ENCODE measurements at regions not wholly inside any gene's neighbourhood (a gene's known extent, or its start where the extent isn't known, plus 50 kb on each side); places are given as distances from the start of the nearest gene placed in this dataset.
A peak's percentile ranks its signal among the peaks of the same experiment; 100 is the strongest.

GRCh38 chr21:28561772-28562171 lies 430.9 kb downstream of the LTN1 start:
- no peak overlapping the region for H3K4me3 ChIP-seq
- no peak for TF ChIP-seq Cebpa-rat (IDR thresholded peaks at IDR 0.05)
- no peak overlapping the region for H3K9ac ChIP-seq
- H4K20me1 ChIP-seq, result no peaks in the 10 kb centered on the region
- no peak overlapping the region for H3K27ac ChIP-seq
- peaks cover 24% of the 10 kb centered on the region for H3K4me1 ChIP-seq
- H3K4me2 ChIP-seq, result peak overlapping the region; percentile 49
- H3K9me3 ChIP-seq, result peaks cover 36% of the 10 kb centered on the region
- H3K27me3 ChIP-seq, result no peaks in the 10 kb centered on the region
- H3K36me3 ChIP-seq, result no peaks in the 10 kb centered on the region

- Histone ChIP-seq H4K20me1 (no peaks in the 10 kb centered on the region), H3K9me3 (peaks cover 20% of the 10 kb centered on the region), H3K27me3 (no peaks in the 10 kb centered on the region), H3K4me1 (peaks cover 7% of the 10 kb centered on the region; the same call in 1 of the 2 replicates), H3K4me2 (no peak overlapping the region), H3K27ac (no peak overlapping the region), H3K9ac (no peak overlapping the region), H3K4me3 (no peak overlapping the region), H3K36me3 (no peaks in the 10 kb centered on the region)
- no peak for TF ChIP-seq Cebpa-rat (IDR thresholded peaks at IDR 0.05)
Observed at GRCh38 chr21:28554660-28555475, 437.8 kb downstream of the LTN1 start.

- H3K27ac ChIP-seq, result no peak overlapping the region
- H3K27me3 ChIP-seq, result no peaks in the 10 kb centered on the region
- peaks cover 7% of the 10 kb centered on the region; the same call in 1 of the 2 replicates for H3K4me1 ChIP-seq
- no peak for TF ChIP-seq Cebpa-rat (IDR thresholded peaks at IDR 0.05)
- 0 out of 2 replicates have a peak, but pooled peaks cover under 1% of the 10 kb centered on the region for H3K9me3 ChIP-seq
- no peaks in the 10 kb centered on the region for H4K20me1 ChIP-seq
- H3K4me2 ChIP-seq, result peak overlapping the region; percentile 31; the same call in 1 of the 2 replicates
- no peak overlapping the region for H3K4me3 ChIP-seq
- H3K9ac ChIP-seq, result no peak overlapping the region
- H3K36me3 ChIP-seq, result no peaks in the 10 kb centered on the region
Observed at GRCh38 chr21:28550057-28550825, 442.4 kb downstream of the LTN1 start.

GRCh38 chr21:28548291-28548690 lies 444.4 kb downstream of the LTN1 start:
- H3K27me3 ChIP-seq, result no peaks in the 10 kb centered on the region
- H3K4me2 ChIP-seq, result no peak overlapping the region
- no peak overlapping the region for H3K27ac ChIP-seq
- H4K20me1 ChIP-seq, result no peaks in the 10 kb centered on the region
- H3K9me3 ChIP-seq, result no peaks in the 10 kb centered on the region
- H3K4me3 ChIP-seq, result no peak overlapping the region
- H3K9ac ChIP-seq, result no peak overlapping the region
- H3K36me3 ChIP-seq, result no peaks in the 10 kb centered on the region
- peaks cover 7% of the 10 kb centered on the region; the same call in 1 of the 2 replicates for H3K4me1 ChIP-seq
- TF ChIP-seq Cebpa-rat (IDR thresholded peaks at IDR 0.05), result no peak

GRCh38 chr21:28547766-28548165 lies 444.9 kb downstream of the LTN1 start:
- Histone ChIP-seq H3K4me2 (no peak overlapping the region), H3K27me3 (no peaks in the 10 kb centered on the region), H4K20me1 (no peaks in the 10 kb centered on the region), H3K9ac (no peak overlapping the region), H3K36me3 (no peaks in the 10 kb centered on the region), H3K4me3 (no peak overlapping the region), H3K27ac (no peak overlapping the region), H3K9me3 (no peaks in the 10 kb centered on the region), H3K4me1 (peaks cover 7% of the 10 kb centered on the region; the same call in 1 of the 2 replicates)
- TF ChIP-seq Cebpa-rat (IDR thresholded peaks at IDR 0.05), result no peak

GRCh38 chr21:28543975-28544374 lies 448.7 kb downstream of the LTN1 start:
- Histone ChIP-seq H3K4me1 (no peaks in the 10 kb centered on the region), H3K27me3 (no peaks in the 10 kb centered on the region), H4K20me1 (no peaks in the 10 kb centered on the region), H3K9ac (no peak overlapping the region), H3K4me2 (no peak overlapping the region), H3K9me3 (no peaks in the 10 kb centered on the region), H3K4me3 (no peak overlapping the region), H3K36me3 (no peaks in the 10 kb centered on the region), H3K27ac (no peak overlapping the region)
- TF ChIP-seq Cebpa-rat (IDR thresholded peaks at IDR 0.05), result no peak

- Histone ChIP-seq H3K36me3 (no peaks in the 10 kb centered on the region), H4K20me1 (no peaks in the 10 kb centered on the region), H3K4me1 (no peaks in the 10 kb centered on the region), H3K9me3 (no peaks in the 10 kb centered on the region), H3K9ac (no peak overlapping the region), H3K27ac (no peak overlapping the region), H3K4me3 (no peak overlapping the region), H3K4me2 (no peak overlapping the region), H3K27me3 (no peaks in the 10 kb centered on the region)
- TF ChIP-seq Cebpa-rat (IDR thresholded peaks at IDR 0.05), result no peak
Observed at GRCh38 chr21:28541371-28542112, 451.1 kb downstream of the LTN1 start.

GRCh38 chr21:28540514-28540913 lies 452.2 kb downstream of the LTN1 start:
- no peak overlapping the region for H3K9ac ChIP-seq
- H3K36me3 ChIP-seq, result no peaks in the 10 kb centered on the region
- H3K27me3 ChIP-seq, result no peaks in the 10 kb centered on the region
- H4K20me1 ChIP-seq, result no peaks in the 10 kb centered on the region
- H3K27ac ChIP-seq, result no peak overlapping the region
- H3K4me1 ChIP-seq, result no peaks in the 10 kb centered on the region
- TF ChIP-seq Cebpa-rat (IDR thresholded peaks at IDR 0.05), result no peak
- H3K9me3 ChIP-seq, result no peaks in the 10 kb centered on the region
- no peak overlapping the region for H3K4me3 ChIP-seq
- H3K4me2 ChIP-seq, result no peak overlapping the region

- no peaks in the 10 kb centered on the region for H3K36me3 ChIP-seq
- no peaks in the 10 kb centered on the region for H3K9me3 ChIP-seq
- H3K27me3 ChIP-seq, result no peaks in the 10 kb centered on the region
- H3K4me2 ChIP-seq, result no peak overlapping the region
- H3K9ac ChIP-seq, result no peak overlapping the region
- H4K20me1 ChIP-seq, result no peaks in the 10 kb centered on the region
- H3K27ac ChIP-seq, result no peak overlapping the region
- H3K4me3 ChIP-seq, result no peak overlapping the region
- no peaks in the 10 kb centered on the region for H3K4me1 ChIP-seq
- TF ChIP-seq Cebpa-rat (IDR thresholded peaks at IDR 0.05), result no peak
Observed at GRCh38 chr21:28539623-28539988, 453.1 kb downstream of the LTN1 start.

All from BLaER1 (cell line).